ENCODE measurements at regions not wholly inside any gene's neighbourhood (a gene's known extent, or its start where the extent isn't known, plus 50 kb on each side); places are given as distances from the start of the nearest gene placed in this dataset.

GRCh38 chr4:111671756-111672155, 473.5 kb upstream of the FAM241A start:
- no peaks in the 10 kb centered on the region for H3K4me1 Mint-ChIP-seq (ENCODE audit: low read depth)
- no peak overlapping the region for H3K4me3 Mint-ChIP-seq (ENCODE audit: unreplicated experiment)
- no peak for TF ChIP-seq CTCF (IDR thresholded peaks at IDR 0.05)
- no peaks in the 10 kb centered on the region for H3K36me3 Mint-ChIP-seq (ENCODE audit: low read depth)
- no peak overlapping the region for H3K27ac Mint-ChIP-seq (ENCODE audit: unreplicated experiment)
- no peaks in the 10 kb centered on the region for H3K9me3 Mint-ChIP-seq (ENCODE audit: low read depth)
- H3K27me3 Mint-ChIP-seq (ENCODE audit: low read depth), result peaks cover 2% of the 10 kb centered on the region
- DNase-seq (ENCODE audit: low spot score), result no peak

- Mint-ChIP-seq H3K36me3 (ENCODE audit: low read depth) (no peaks in the 10 kb centered on the region), H3K27me3 (ENCODE audit: low read depth) (peaks cover 1% of the 10 kb centered on the region), H3K27ac (ENCODE audit: unreplicated experiment) (no peak overlapping the region), H3K9me3 (ENCODE audit: low read depth) (no peaks in the 10 kb centered on the region), H3K4me3 (ENCODE audit: unreplicated experiment) (no peak overlapping the region), H3K4me1 (ENCODE audit: low read depth) (no peaks in the 10 kb centered on the region)
- DNase-seq (ENCODE audit: low spot score), result no peak
- TF ChIP-seq CTCF (IDR thresholded peaks at IDR 0.05), result no peak
Observed at GRCh38 chr4:111675746-111676145, 469.5 kb upstream of the FAM241A start.

- Mint-ChIP-seq H3K36me3 (ENCODE audit: low read depth) (no peaks in the 10 kb centered on the region), H3K27me3 (ENCODE audit: low read depth) (peaks cover 1% of the 10 kb centered on the region), H3K27ac (ENCODE audit: unreplicated experiment) (no peak overlapping the region), H3K4me3 (ENCODE audit: unreplicated experiment) (no peak overlapping the region), H3K4me1 (ENCODE audit: low read depth) (no peaks in the 10 kb centered on the region), H3K9me3 (ENCODE audit: low read depth) (no peaks in the 10 kb centered on the region)
- no peak for DNase-seq (ENCODE audit: low spot score)
- no peak for TF ChIP-seq CTCF (IDR thresholded peaks at IDR 0.05)
Observed at GRCh38 chr4:111676533-111676932, 468.7 kb upstream of the FAM241A start.

GRCh38 chr4:111678479-111678878, 466.8 kb upstream of the FAM241A start:
- Mint-ChIP-seq H3K27ac (ENCODE audit: unreplicated experiment) (no peak overlapping the region), H3K9me3 (ENCODE audit: low read depth) (no peaks in the 10 kb centered on the region), H3K4me3 (ENCODE audit: unreplicated experiment) (no peak overlapping the region), H3K4me1 (ENCODE audit: low read depth) (no peaks in the 10 kb centered on the region), H3K36me3 (ENCODE audit: low read depth) (no peaks in the 10 kb centered on the region), H3K27me3 (ENCODE audit: low read depth) (peaks cover 1% of the 10 kb centered on the region)
- DNase-seq (ENCODE audit: low spot score), result no peak
- no peak for TF ChIP-seq CTCF (IDR thresholded peaks at IDR 0.05)

- H3K4me3 Mint-ChIP-seq (ENCODE audit: unreplicated experiment), result no peak overlapping the region
- TF ChIP-seq CTCF (IDR thresholded peaks at IDR 0.05), result no peak
- DNase-seq (ENCODE audit: low spot score), result no peak
- H3K36me3 Mint-ChIP-seq (ENCODE audit: low read depth), result no peaks in the 10 kb centered on the region
- no peaks in the 10 kb centered on the region for H3K9me3 Mint-ChIP-seq (ENCODE audit: low read depth)
- no peaks in the 10 kb centered on the region for H3K4me1 Mint-ChIP-seq (ENCODE audit: low read depth)
- H3K27ac Mint-ChIP-seq (ENCODE audit: unreplicated experiment), result no peak overlapping the region
- peaks cover 1% of the 10 kb centered on the region for H3K27me3 Mint-ChIP-seq (ENCODE audit: low read depth)
Observed at GRCh38 chr4:111678908-111679307, 466.3 kb upstream of the FAM241A start.
